ENCODE measurements at regions not wholly inside any gene's neighbourhood (a gene's known extent, or its start where the extent isn't known, plus 50 kb on each side); places are given as distances from the start of the nearest gene placed in this dataset.

DNA sequence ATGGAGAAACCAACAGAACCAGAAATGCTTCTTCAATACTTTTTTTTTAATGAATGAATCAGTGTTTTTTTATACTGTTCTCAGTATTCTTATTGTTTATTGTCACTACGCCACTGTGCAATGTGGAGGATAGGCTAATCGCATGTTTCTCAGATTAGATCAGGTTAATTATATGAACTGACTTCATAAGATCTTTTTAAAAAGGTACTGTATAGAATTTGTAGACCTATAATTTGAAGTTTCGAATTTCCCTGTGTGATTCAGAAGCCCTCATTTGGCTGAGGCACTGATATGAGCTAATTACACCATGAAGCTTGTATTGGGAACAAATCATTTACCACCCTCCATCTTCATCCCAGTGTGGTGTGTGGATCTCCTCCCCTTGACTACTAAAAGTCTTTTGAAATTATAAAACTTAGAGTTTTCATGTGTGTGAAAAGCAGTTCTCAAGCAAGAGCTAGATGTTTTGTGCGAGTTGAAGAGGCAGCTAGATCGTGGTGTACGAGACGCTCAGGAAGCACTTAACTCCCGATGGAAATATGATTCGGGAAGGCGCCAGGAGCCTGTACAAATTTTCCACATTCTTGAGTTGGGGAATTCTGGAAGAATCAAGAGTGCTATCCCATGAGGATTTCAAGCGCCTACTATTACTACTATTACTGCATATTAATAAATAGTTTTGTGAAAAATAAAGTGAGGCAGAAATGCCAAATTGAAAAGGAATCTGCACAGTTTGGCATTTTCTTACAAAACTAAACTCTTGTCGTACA is 52.1 kb upstream of the KCNE2 start:
- FAIRE-seq: no peak
- DNase-seq (ENCODE audit: insufficient read length, low spot score): no peak

DNA sequence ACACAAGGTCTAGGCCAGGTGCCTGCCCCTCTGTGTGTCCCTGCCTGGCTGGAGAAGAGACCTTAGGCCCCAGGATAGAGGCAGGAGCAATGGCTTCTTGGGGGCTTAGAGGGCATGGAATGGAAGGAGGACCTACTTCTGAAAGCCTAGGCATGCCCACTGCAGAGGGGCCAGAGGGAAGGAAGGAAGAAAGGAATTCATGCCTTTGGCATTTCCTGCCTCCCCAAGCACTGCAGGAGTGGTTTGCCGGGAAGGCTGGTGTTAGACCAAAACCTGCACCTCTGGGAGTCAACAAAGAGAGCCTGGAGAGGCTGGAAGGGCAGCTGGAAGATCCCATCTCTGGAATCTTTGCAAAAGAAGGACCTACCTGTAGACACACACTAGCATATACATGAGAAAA is 50.7 kb upstream of the KCNE2 start:
- FAIRE-seq: no peak

More for the DNA sequence above, 50.7 kb upstream of the KCNE2 start:
- peak; percentile 15 for DNase-seq (ENCODE audit: insufficient read length, low spot score)
